ENCODE measurements at regions not wholly inside any gene's neighbourhood (a gene's known extent, or its start where the extent isn't known, plus 50 kb on each side); places are given as distances from the start of the nearest gene placed in this dataset.
"Not testable (repeated sequence)": the region's sequence is repeated elsewhere in the genome, so short reads cannot be mapped to it uniquely, and the experiment has no call there.

DNA sequence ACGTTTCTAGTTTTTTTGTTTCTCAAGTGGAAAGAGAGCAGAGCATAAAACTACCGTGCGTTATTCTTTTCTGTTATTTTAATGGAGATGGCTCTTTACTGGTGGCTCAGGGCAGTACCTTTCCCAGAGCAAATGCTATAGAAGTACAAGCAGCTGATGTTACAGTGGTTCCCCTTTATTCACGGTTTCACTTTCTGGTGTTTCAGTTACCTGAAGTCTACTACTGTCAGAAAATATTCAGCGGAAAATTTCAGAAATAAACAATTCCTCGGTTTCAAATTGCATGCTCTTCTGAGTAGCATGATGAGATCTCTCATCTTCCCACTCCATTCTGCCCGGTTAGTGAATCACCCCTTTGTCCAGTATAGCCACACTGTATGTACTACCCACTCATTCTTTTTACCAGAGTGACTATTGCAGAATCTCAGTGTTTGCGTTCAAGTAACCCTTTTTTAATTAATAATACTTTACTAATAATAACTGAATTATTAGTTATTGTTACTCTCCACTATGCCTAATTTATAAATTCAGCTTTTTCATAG, 597.5 kb upstream of the ROBO2 start:
- DNase-seq, result no peak

DNA sequence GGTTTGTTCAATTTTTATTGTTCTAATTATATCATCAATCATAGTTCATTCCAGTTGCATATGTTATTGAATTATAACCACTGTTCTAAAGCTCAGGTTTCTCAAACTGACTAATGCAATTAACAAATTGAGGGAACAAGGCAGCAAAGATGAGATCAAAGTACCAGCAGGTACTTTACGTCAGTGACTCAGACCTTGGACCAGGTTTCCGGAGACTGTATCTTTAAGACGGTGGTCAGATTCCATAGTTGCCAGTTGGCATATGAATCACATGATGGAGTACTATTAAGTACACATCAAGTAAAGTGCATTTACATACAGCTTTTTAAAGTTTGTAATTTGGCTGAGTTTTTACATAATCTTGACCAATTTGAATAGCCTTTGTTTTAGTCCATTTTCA, 583.6 kb upstream of the ROBO2 start:
- DNase-seq, result no peak

DNA sequence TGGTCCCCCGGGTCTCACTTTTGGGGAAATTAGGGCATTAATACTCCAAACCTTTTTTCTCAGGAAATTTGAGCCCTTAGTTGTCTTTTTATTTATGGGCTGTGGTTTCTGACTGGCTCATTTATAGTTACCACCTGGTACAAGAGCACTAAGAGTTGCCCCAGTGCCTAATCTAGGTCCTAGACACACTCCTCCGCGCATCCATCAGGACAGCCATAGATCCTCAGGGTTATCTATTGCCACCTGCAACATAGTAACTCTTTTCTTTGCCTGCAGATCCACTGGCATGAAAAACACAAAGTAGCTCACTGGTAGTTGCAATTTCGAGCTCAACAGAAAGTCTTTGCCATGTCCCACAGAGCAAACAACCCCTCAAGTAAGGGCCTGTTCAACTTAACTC, 576.4 kb upstream of the ROBO2 start:
- DNase-seq, result no peak

DNA sequence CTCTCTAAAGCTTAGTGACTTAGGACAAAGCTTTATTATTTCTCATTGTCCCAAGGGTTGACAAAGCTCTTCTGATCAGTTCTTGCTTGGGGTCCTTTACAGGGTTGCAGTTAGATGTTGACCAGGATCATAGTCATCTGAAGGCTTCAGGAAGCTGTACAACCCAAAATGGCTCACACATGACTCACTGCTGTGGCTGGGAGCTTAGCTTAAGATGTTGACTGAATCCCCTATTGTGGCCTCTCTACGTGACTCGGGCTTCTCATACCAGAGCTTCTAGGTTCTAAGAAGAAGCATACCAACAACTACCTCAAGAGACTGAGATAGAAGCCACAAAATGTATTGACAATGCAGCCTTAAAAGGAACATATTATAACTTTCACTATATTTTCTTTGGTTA, 569.6 kb upstream of the ROBO2 start:
- no peak for DNase-seq

DNA sequence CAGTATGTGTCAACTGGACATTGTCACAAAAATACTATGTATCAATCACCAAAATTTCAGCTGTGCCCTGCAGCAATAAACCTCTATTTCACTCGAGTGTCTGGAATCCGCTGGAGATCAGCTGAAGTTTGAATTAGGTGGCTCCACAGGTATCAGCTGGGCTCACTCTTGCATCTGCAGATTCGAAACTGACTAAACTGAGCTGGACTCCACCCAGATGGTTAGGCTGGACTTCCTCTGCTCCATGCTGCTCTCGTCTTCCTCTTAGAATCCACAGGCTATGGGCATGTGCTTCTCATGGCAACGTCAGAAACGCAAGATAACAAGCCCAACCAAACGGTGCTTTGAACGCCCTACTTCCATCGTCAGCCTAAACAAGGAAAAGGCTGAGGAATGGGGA, 565.3 kb upstream of the ROBO2 start:
- no peak for DNase-seq

DNA sequence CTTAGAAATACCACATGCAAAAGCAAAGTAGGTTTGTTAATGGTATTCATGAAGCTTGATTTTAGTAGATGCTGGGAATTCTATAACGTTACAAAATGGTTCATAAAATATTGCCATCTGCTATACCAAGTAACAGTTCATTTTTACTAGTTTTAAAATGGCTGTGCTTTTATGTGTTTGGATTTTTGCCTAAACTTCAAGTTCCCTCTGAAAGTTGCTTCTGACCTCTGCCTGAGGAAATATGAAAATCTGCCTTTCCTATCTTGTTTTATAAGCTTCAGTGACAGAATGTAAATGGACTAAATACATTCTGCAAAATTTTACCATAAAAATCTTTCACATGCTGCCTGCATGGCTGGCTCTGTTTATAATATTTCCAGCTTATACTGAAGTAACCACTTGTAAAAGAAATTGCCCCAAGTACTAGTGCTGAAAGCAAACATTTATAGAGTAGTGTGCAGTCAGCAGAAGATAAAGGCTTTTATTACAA, 560.7 kb upstream of the ROBO2 start:
- no peak for DNase-seq

DNA sequence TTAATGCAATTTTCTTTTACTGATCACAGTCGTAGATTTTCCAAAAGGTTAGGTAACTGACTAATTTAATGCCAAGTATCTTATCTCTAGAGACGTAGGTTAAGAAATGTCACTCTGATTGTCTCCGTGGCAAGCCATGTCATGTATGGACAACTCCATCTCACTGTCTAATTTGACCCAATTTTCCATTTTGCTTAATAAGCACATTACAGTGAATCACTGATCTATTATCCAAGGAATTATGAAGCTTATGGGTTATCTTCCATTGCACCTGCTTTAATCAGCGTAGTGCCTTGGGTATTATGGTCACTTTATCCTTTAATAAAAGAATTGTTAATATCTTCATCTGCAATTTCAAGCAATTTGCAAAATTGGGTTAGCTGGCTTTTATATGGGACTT, 557.4 kb upstream of the ROBO2 start:
- no peak for DNase-seq

DNA sequence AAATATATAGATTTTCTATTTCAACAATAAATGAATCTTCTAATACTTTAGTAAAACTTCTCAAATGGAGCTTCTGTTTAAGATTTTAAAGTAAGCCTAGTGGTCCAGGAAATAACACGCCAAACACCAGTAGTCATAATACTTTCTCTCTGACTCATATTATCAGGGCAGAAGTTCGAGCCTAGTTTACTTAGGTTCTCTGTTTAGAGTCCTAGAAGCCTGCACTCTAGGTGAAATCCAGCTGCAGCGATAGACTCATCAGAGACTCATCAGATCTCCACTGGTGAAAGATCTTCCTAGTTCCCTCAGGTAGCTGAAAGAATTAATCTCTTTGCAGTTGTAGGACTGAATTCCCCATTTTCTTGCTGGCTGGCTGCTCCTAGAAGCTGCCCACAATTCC, 552.5 kb upstream of the ROBO2 start:
- no peak for DNase-seq

DNA sequence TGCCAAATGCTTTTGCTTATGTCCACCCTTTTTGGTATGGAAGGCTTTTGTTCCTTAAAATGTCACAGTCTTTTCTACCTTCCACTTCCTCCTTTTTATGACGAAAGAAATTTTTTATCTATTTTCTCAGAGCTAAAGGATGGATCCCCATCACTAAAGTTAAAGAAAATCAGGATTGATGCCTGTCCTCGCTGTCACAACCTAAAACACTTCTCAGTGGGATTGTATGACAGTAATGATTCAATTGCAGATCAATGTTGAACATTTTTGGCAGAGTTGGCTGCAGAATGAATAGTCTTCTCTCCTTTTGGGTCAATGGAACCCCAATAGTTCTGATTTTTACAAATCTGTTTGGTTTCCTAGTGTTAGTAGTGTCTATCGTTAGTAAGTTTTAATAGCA, 549.8 kb upstream of the ROBO2 start:
- DNase-seq, result no peak

DNA sequence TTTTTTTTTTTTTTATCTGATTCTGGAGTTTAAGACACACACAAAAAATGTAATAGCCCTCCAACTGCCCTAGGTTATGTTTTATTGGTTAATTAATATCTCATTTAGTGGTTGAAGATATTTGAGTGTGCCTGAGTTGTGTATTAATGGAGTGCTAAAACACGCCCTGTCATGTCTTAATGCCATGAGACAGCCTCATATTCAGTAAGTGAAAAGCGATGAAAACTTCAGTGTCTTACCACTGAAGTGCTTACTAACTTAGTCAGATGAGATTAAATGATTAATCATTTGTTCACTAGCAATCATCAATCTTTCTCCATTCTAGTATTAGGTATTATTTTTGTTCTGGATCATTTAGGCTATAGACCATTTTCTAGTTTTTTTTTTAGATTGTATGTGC, 544.7 kb upstream of the ROBO2 start:
- no peak for DNase-seq

DNA sequence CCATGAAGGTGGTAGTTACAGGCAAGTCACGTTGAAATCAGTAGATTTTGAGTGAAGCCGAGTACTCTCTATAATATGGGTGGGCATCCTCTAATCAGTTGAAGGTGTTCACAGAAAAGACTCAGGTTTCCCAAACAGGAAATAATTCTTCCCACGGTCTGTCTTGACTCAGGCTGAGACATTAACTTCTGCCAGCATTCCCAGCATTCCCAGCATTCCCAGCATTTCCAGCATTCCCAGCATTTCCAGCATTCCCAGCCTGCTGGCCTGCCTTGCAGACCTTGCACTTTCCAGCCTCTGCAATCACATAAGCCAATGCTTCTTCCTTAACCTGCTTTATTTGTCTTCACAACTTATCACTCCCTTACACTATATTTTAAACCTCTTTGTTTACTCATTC, 542.3 kb upstream of the ROBO2 start:
- no peak for DNase-seq

DNA sequence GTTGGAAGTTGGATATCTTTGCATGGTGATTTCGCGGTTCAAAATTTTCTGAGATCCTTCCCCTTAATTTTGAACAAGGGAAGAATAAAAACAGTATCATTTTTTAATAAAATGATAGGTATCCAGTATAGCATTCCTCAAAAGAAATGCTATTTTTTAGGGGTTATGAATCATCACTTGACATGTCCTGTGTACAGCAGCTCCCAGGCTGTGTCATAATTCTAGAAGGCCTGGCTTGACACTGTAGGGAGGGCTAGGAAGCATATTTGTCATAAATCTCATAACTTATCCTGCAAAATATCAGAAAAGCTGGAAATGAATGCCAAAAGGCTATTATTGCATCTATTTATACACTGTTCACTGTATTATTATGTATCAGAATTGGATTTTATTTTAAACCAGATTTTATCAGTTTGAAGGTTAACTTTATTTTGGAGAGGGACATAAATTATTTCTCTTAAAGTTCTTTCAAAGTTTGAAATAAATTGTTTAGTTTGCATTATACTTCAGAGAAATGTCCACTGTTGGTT, 539.1 kb upstream of the ROBO2 start:
- no peak for DNase-seq

DNA sequence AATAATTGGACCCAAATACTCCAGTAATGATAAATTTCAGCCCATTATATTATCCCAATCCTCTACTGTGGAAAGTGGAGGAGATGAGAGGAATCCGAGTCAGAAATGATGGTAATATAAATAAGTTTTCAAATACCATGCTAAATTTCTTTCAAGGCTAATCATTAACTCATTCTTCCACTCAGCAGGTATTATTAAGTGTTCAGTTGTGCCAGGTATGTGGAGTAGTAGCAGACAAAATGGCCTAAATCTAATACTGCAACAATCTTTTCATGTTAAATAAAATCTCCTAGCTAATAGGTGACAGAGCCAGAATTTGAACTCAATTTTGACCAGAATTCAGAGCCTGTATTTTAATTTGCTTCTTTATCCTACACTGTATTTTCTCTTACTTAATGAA, 538.6 kb upstream of the ROBO2 start:
- no peak for DNase-seq

DNA sequence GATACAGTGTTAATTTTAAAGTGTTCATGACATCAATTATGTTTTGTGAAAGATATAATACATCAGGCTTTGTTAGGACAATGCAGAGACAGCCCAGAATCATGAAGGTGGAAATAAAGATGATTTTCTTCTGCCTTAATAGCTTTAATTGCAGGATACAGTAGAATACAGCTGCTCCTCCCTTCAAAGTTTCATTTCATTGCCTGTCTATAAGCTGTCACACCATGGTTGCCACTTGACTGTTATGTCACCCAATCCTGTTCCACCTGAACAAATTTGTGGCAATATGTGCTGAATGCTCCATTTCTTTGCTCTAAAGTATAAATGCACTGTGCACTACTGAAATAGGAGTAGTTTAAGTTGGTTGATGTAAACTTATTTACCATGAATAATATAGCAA, 537.8 kb upstream of the ROBO2 start:
- no peak for DNase-seq

DNA sequence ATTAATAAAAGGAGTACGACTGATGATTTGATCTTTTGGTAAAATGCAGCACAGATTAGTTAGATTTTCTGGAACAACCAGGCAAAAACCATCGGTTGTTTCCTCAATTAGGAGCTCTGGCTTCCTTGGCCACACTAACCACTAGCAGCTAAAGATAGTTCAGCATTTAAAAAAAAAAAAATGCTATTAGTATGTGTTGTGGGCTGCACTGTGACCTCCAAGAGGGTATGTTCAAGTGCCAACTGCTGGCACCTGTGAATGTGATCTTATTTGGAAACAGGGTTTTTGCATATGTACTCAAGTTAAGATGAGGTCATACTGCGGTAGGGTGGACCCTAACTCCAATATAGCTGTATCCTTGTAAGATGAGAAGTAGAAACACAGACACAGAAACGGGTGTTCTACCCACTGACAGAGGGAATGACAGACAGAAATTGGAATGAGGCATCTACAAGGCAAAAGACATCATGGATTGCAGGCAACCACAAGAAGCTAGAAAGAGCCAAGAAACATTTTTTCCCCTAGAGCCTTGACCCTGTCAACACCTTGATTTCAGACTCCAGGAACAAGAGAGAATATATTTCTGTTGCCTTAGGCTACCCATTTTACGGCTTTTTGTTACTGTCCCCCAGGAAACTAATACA, 534.6 kb upstream of the ROBO2 start:
- DNase-seq, result no peak

DNA sequence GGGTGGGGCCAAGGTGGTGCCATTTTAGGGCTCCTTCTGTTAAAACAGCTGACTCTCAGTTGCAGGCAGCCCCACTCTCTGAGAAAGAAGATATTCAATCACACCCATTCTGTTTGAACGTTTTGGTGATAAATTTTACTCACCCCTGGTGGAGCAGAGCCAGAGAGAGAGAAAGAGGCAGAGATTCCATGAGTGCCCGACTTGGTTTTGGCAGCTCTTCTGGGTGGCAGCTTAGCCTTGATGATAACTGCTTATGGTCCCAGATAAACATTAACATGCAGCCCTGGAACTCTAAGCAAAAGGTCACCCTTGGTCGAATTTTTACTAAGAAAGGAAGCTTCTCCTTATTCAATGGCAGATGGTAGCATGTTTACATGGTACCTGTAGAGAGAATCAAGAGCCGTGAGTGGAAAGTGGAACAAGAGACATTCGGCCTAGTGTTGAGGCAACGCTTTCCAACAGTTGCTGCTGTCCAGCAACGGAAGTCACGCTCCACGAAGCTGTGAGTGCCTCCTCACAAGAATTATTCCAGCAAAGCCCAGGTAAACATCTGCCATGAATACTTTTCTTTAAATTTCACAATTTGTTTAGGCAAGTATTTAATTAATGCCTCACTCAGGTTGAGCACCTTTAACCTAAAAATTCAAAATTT, 530.6 kb upstream of the ROBO2 start:
- DNase-seq, result no peak

DNA sequence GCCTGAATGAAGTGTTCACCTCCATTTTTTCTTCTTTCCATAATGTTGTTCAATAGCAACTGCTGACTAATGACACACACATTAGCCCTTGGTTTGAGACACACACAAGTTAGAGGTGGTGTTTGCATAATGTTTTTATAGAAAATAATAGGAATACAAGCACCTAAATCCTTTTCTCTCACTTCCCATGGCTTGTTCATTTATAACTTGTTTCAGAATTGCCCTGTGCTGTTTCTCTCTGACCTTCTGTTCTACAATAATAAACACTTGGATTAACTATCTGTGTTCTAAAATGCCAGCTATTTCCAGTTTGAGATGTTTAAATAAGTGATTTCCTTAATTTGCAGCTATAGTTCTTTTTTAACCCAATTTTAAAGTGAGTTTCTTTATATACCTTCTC, 525.1 kb upstream of the ROBO2 start:
- no peak for DNase-seq

DNA sequence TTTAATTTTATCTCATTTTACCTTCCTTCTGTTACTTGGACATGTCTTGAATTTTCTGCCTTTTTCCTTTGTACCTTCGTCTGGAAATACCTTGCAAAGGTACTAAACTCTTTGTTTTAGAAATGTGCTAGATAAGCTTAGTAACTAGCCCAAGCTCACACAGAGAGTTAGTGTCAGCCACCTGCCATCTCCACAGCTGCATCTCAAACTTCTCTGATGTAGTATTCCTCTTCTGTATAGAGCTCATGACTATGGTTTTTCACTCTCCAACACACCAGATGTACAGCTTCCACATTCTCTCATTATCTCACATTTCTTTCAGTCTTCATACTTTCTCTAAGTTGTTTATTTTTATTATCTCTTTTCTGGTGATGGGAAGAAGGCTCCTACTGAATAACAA, 516.6 kb upstream of the ROBO2 start:
- DNase-seq, result no peak

DNA sequence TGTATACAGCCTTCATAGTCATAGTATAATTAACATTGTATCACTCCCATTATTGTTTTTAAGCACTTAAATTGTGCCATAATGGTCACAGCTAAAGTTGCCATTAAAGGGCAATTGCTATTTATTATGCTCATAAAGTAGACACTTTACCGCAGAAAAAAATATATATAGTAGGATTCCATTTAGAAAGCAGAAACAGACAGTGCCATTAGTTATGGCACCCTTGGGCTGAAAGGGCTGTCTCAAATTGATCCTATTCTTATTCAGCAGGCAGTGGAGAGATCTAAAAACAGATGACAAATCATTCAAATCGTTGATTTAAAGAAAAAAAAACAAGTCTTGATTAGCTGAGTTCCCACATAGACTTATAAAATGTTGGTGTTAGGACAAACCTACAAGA, 514.2 kb upstream of the ROBO2 start:
- DNase-seq, result no peak

DNA sequence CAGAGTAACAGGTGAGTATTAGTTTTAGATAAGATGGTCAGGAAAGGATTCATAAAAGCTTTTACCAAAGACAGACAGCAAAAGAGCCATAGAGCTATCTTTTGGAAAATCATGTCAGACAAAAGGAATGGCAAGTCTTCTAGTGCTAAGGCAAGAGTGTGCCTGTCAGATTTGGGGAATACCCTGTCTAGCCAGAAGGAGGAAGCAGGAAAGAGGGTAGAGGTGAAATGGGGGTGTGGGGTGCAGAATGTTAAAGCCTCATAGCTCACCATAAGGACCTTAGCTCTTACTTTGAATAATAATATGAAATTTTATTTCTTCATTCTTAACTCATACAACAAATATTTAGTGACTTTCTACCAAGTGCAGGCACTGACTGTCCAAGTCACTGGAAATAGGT, 512.1 kb upstream of the ROBO2 start:
- no peak for DNase-seq

DNA sequence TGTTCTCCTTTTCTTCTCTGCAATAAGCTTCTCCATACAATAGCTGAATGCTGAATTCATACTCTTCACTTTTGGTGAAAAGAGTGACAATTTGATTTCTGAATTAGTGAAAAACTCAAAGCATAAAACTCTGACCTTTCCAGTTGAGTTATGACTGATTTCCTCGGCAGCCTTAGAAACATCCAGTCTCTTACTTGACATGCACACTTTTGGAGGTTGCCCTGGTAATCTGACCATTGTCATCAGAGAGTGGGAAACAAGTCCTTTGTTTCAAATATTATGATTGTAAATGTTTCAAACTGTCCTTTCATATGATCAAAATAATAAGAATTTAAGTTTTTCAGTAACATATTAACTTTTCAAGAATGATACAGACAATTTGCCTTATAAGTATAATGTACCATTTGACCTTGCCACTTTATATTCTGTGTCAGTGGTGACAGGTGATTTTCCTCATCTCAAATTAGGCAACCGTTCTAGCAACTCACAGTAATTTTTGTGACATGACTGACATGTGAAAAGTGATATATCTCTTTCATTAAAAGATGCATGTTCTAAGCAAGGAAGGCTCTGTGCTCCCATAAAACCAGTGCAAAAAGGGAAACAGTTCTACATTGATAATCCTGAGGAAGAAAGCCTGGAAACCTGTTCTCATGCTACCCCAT, 507.6 kb upstream of the ROBO2 start:
- DNase-seq, result no peak

DNA sequence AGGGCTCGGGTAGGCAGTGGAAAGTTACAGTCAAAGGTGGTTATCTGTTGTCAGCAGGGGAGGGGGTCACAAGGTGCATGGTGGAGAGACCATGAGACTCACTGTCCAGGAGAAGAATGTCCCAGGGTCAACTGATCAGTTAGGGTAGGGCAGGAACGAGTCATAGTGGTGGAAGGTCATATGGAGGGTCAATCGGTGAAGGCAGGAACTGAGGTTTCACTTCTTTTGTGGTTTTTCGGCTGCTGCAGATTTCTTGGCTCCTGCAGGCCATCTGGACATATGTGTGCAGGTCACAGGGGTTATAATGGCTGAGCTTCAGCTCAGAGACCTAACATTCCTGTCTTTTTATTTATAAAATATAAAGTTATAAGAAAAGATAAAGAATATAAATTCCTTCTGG, 506.2 kb upstream of the ROBO2 start:
- not testable (repeated sequence) for DNase-seq

DNA sequence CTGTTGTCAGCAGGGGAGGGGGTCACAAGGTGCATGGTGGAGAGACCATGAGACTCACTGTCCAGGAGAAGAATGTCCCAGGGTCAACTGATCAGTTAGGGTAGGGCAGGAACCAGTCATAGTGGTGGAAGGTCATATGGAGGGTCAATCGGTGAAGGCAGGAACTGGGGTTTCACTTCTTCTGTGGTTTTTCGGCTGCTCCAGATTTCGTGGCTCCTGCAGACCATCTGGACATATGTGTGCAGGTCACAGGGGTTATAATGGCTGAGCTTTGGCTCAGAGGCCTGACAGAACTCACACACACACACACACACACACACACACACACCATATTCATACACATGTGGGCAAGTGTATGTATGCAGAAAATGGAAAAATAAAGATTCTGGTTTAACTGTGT, 502.0 kb upstream of the ROBO2 start:
- not testable (repeated sequence) for DNase-seq

DNA sequence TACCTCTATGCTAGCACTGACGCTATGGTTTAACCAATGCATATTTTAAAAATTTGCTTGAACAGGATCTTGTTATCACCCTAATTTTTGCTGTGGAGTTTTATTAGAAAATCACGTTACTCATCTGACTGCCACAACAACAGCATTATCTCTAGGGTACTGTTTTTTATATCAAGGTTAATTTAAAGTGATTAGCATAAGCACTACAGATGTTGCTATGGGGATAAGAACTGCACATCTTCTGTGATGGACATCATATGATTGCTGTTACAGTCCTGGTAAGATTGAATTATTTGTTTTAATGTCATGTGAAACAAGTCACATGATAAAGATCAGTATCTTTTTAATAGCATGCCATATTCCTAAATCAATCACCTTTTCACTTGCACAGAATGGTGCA, 492.2 kb upstream of the ROBO2 start:
- no peak for DNase-seq
